Hematopoietic multipotent progenitor cell treated with erythropoietin and hydrocortisone succinate and interleukin-3 and kit ligand, for 6 days (in vitro differentiated cells): ENCODE measurements at regions not wholly inside any gene's neighbourhood (a gene's known extent, or its start where the extent isn't known, plus 50 kb on each side); places are given as distances from the start of the nearest gene placed in this dataset.

ENCODE experiments used
- DNase-seq: peaks from one replicate; pipeline ENCODE4 v3.0.0-alpha.2; 2015

- no peak for DNase-seq
Observed at GRCh38 chr5:173557123-173557903, 59.1 kb downstream of the BOD1 start.

- no peak for DNase-seq
Observed at GRCh38 chr5:173556142-173557028, 60.1 kb downstream of the BOD1 start.

DNA sequence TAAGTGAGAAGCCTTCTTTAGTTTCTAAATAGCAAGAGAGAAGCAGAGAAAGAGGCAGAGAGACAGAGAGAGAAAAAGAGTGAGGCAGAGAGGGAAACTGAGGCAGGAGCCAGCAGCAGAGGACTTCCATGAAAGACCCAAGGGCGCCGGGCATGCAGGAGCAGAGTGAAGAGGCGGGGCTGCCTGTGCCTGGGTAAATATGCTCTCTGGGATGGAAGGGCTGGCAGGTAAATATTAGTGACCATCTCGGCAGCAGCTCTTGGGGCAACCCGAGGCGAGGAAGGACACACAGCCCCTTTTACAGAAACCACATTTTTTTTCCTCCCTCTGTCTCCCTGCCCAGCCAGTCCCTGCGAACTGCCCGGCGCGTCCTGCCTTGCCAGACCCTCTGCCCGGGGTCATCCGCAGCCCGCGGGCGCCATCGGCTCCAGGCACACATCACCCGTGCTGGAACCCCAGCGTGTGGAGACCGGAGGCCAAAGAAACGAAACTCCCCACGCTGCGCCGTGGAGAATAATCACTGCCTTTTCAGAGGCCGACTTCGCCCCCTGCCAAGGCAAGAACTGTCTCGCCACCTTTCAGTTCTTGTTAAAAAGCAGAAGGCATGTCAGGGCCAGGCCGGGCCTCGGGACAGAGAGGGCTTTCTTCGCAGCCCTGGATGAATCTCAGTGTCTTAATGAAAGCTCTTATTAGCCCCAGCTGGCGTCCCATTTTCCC is 61.3 kb downstream of the BOD1 start:
- no peak for DNase-seq

- no peak for DNase-seq
Observed at GRCh38 chr5:173554038-173554955, 62.2 kb downstream of the BOD1 start.

DNA sequence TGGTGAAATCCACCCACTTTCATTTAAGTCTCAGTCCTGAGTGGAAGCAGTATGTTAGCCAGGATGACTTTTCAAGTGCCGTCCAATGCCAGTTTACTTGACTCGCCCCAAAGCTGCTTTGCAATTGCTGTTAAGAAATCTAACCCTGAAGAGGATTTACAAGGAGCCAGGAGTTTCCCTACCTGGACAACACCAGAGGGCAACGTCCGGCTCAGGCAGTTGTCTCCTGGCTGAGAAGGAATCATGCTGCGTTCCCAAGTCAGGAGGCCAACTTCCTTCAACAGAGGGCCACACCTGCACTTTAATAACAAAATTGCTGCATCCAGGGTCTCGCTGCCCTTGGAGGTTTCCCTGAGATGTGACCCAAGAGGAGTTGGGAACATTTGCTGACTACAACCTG is 65.8 kb downstream of the BOD1 start:
- DNase-seq = no peak

DNA sequence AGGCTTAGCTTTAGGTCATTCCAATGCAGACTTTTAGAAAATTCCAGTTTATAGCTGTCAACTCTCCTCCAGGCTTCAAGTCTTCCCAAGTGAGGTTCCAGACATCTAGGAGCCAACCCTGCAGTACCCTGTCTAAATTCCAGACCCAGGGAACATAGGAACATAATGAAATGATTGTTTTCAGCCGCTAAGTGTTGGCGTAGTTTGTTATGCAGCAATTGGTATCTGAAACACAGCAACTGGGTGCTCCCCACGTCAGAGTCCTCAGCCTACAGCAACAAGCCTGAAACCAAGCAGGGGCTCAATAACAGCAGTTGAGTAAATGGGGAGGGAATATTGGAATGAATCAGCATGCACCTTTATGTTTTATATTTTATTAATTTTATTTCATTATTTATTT is 66.8 kb downstream of the BOD1 start:
- no peak for DNase-seq

DNA sequence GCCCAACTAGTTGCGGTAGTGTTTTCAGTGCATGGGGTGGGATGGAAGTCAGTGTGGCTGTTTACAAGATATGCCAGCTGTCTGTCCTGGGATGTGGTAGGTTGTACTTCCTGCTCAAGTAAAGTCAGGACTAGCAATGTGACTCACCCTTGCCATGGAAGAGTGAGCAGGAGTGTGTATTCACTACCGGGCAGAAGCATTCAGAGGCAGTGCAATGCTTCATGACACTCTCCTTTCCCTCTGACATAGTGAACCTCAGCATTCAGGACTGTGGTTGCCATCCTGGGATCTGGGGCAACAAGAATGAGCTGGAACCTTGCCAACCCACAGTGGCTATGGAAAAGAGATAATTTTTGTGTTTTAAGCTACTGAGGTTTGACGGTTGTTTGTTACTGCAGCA is 68.9 kb downstream of the BOD1 start:
- no peak for DNase-seq

- no peak for DNase-seq
Observed at GRCh38 chr5:173542964-173543363, 73.5 kb downstream of the BOD1 start.

DNA sequence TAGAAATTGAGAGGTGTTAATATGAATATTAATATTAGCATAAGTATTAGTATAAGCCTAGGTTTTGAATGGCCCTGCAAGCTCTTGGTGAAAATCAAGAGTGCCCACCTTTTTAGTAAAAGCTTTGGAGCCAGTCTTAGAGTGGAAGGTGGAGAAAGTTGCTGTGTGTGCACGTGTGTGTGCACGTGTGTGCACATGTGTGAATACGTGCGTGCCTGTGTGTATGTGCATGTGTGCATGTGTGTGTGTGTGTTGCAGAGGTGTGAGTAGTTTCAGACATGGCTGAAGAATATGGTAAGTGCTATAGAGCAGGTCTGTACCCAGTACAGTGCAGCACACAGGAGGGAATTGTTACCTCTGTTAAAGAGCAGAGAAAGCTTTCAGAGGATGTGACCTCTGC is 74.3 kb downstream of the BOD1 start:
- DNase-seq = no peak

GRCh38 chr5:173538654-173539053 is 77.8 kb downstream of the BOD1 start:
- no peak for DNase-seq

DNA sequence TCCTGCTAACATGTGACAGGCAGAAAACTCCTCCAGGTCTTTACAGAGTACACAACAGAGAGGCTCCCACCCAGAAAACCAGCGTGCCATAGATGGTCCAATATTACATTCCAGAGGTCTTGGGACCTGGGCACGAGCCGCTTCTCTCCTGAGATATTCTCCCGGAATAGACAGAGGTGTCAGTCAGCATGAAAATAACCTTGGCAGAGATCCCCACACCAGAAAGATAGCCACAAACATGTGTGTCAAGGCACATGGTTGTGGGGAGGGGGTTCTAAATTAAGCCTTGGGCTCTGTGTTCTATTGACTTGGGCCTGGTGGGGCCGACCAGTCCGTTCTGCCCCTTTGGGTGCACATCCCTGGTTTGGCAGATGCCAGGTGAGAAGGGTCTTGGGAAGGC is 78.4 kb downstream of the BOD1 start:
- DNase-seq = no peak

GRCh38 chr5:173537228-173537627 is 79.2 kb downstream of the BOD1 start:
- no peak for DNase-seq

DNA sequence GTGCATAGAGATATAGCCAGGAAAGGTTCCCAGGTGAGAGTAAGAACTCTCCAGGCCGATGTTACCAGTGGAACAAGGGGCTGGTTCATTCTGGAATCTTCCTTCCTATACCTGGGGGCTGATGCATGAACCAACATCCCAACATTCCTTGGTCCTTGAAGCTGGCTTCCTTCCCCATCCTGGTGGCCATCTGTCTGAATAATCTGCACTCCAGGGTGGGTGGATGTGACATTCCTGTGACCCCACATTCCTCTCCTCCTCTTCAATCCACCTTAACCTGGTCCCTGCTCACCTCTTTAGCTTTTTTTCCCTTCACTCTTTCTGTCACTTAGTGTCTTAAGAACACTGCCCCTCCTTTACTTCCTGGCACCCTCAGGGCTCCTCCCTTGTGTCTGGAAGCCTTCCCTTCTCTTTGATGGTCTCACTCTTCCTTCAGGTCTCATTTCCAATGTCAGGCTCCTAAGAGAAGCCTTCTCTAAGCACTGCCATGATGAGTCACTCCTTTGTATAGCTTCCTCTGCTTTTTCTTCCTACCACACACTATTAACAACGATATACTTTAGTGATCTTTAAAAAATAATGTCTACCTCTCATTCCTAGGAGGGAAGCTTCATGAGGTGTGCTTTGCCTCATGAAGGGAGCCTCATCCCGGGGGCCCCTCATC is 80.3 kb downstream of the BOD1 start:
- no peak for DNase-seq

- DNase-seq = no peak
Observed at GRCh38 chr5:173535166-173535975, 81.1 kb downstream of the BOD1 start.

GRCh38 chr5:173534664-173535063 is 81.8 kb downstream of the BOD1 start:
- no peak for DNase-seq

- no peak for DNase-seq
Observed at GRCh38 chr5:173534031-173534430, 82.4 kb downstream of the BOD1 start.

- DNase-seq = no peak
Observed at GRCh38 chr5:173532689-173533250, 83.7 kb downstream of the BOD1 start.

GRCh38 chr5:173531863-173532262 is 84.6 kb downstream of the BOD1 start:
- no peak for DNase-seq

GRCh38 chr5:173530547-173530946 is 85.9 kb downstream of the BOD1 start:
- DNase-seq = peak; percentile 11

DNA sequence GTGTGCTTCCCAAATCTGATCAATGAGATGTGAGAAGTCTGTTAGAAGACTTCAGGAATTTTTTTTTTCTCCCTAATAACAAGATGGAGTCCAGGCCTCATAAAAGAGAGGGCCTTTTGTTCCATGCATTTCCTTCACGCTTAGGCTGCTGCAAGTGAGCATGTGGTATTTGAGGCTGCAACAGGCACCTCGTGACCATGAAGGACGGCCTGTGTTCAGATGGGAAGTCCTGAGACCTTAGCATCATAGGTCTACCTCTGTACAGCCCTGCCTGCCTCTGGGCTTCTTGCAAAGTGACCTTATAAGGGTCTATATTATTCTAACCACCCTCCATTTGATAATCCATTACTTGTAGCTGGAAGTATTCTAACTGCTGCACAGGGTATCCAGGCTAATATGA is 86.6 kb downstream of the BOD1 start:
- no peak for DNase-seq

DNA sequence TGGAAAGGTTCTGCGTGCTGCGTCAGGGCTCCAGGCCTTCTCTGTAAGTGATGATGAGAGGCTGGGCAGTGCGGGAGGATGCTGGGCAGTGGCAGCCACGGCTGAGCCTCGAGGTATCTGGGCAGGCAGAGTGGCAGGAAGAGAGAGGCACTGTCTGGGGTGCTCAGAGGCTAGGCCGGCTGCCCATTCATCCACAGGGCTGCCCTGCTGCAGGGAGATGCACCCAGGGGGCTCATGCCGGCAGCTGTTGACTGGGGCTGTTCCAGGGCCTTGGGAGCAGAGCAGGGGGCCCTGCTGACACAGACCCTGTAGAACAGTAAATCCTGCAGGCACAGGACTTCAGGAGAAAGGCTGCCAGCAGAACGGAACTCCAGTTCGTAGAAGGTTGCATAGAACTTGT is 88.8 kb downstream of the BOD1 start:
- DNase-seq = no peak
